VCaP (cell line): ENCODE measurements at regions not wholly inside any gene's neighbourhood (a gene's known extent, or its start where the extent isn't known, plus 50 kb on each side); places are given as distances from the start of the nearest gene placed in this dataset.

Experiments used
- H3K27ac ChIP-seq: fragments of 450-650 bp; 2 replicates; pipeline ENCODE4 v1.5.1; 2017
- CTCF ChIP-seq: fragments of 450-650 bp; conservative IDR thresholded peaks from 2 replicates; pipeline ENCODE4 v1.5.1; 2017; ENCODE audit warnings: mild to moderate bottlenecking, moderate library complexity

- no peak overlapping the region for H3K27ac ChIP-seq
- no peak for TF ChIP-seq CTCF
These were observed 312.5 kb downstream of the GRIN2B start for GRCh38 chr12:13668880-13669279.

DNA sequence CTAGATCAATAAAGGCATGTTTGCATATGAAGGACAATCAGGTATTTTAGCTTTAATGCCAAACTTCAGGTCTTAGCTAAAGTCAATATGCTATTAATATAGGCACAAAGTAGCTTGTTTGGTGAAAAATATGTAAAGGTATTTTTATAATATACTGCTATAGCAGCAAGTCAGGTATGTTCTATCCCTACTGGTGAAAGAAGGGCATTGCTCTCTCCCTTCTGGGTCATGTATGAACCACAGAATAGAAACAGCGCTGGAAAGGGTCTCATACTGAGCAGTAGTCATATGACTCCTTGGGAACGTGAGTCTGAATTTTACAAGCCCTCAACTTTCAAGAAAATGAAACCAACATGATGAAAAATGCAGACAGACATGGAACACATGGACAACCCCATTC lies 314.6 kb downstream of the GRIN2B start:
- TF ChIP-seq CTCF = no peak; the same call in 1 of the 2 replicates

GRCh38 chr12:13661005-13661887 lies 320.2 kb downstream of the GRIN2B start:
- H3K27ac ChIP-seq = no peak overlapping the region
- TF ChIP-seq CTCF = peak; percentile 94

More for the DNA sequence above, 314.6 kb downstream of the GRIN2B start:
- no peak overlapping the region for H3K27ac ChIP-seq

DNA sequence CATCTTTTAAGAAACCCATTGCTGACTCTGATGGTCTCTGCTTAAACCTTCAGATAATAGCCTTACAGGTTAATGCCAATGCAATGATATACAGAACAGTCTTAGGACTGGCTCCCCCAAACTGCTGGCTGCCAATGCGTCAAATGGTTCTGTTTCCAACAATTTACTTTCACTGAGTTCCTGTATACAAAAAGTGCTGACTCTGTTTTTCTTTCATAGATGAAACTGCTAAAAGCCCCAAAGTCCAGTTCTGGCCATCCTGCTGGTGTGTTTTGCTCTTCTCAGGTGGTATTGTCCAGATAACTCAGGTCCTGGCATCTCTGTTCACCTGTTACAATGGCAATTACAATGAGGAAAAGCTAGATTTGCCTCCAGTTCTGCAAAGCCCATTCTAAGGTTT lies 326.9 kb downstream of the GRIN2B start:
- TF ChIP-seq CTCF = no peak
- H3K27ac ChIP-seq = no peak overlapping the region

DNA sequence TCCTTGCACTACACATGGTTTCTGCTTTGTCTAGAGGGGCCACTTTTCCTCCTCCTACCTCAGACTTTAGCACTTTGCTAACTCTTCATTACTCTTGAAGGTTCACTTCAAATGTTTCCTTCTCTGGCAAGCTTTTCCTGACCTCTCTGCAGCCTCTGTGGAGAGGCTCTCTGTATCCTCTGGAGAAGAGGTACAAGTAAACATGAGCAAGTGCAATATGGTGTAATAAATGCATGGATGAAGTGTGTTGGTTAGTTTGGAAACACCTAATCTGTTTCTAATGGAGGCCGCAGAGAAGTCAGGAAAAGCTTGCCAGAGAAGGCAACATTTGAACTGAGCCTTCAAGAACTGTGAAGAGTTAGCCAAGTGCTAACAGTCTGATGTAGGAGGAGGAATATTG lies 329.3 kb downstream of the GRIN2B start:
- no peak overlapping the region for H3K27ac ChIP-seq
- no peak for TF ChIP-seq CTCF

GRCh38 chr12:13635709-13636108 lies 345.7 kb downstream of the GRIN2B start:
- no peak overlapping the region for H3K27ac ChIP-seq
- TF ChIP-seq CTCF = no peak

- H3K27ac ChIP-seq = no peak overlapping the region
- no peak for TF ChIP-seq CTCF
These were observed 349.5 kb downstream of the GRIN2B start for GRCh38 chr12:13631873-13632272.
